ENCODE measurements at regions not wholly inside any gene's neighbourhood (a gene's known extent, or its start where the extent isn't known, plus 50 kb on each side); places are given as distances from the start of the nearest gene placed in this dataset.

- TF ChIP-seq CTCF (IDR thresholded peaks at IDR 0.05) (no peak), POLR2A (IDR thresholded peaks at IDR 0.05) (no peak)
Measured at GRCh38 chr5:36360307-36360706, 58.6 kb upstream of the RANBP3L start.
